Stimulated activated naive CD8-positive, alpha-beta T cell treated with anti-CD3 and anti-CD28 coated beads, Interleukin-15, Interleukin-2, amounts not matched to agents 100 U/mL and 50 U/mL, for 24 hours (primary cell): ENCODE measurements at regions not wholly inside any gene's neighbourhood (a gene's known extent, or its start where the extent isn't known, plus 50 kb on each side); places are given as distances from the start of the nearest gene placed in this dataset.
"Not testable (repeated sequence)": the region's sequence is repeated elsewhere in the genome, so short reads cannot be mapped to it uniquely, and the experiment has no call there.

Source experiments
- ATAC-seq: fragments of 150-1000 bp; cut with Tn5 transposase; one replicate; pipeline ENCODE4 v1.10.0; 2021
- DNase-seq: peaks from one replicate; pipeline ENCODE4 v3.0.0; 2021

DNA sequence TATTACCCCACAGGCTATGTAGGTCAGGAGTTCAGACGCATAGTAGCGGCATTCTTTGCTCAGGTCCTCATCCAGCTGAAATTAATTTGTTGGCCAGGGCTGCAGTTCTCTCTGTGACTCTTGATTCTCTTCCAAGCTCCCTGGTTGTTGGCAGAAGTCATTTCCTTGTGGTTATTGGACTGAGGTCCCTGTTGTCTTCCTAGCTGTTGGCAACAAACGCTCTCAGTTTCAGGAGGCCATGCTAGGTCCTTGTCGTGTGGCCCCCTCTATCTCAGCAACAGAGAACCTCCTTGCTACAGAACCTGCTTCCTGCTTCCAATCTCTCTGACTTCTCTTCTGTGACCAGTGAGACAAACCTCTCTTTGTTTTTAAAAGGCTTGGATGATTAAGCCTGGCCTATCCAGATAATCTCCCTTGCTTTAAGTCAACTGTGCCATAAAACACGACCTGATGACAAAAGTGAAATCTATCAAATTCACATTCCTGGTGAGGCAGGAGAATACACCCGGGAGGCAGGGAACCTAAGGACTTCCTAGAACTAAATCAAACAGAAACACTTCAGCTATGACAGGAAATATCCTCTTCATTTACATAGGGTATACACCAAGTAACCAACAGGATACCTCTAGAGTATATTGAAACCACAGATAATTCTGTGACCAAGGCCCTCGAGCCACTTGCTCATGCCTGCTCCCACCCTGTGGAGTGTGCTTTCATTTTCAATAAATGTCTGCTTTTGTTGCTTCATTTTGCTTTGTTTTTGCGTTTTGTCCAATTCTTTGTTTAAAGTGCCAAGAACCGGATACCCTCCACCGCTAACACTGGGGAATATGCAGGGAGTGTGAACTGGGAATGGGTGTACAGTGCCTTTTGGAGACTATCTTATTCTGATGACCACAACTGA, 196.0 kb downstream of the BTBD3 start:
- ATAC-seq (no peak), DNase-seq (no peak)

GRCh38 chr20:12129114-12129513, 211.4 kb downstream of the BTBD3 start:
- ATAC-seq, DNase-seq: not testable (repeated sequence)

- DNase-seq, ATAC-seq: not testable (repeated sequence)
These were observed 211.8 kb downstream of the BTBD3 start for GRCh38 chr20:12129532-12129931.

- DNase-seq (no peak), ATAC-seq (no peak)
These were observed 213.1 kb downstream of the BTBD3 start for GRCh38 chr20:12130781-12131180.

DNA sequence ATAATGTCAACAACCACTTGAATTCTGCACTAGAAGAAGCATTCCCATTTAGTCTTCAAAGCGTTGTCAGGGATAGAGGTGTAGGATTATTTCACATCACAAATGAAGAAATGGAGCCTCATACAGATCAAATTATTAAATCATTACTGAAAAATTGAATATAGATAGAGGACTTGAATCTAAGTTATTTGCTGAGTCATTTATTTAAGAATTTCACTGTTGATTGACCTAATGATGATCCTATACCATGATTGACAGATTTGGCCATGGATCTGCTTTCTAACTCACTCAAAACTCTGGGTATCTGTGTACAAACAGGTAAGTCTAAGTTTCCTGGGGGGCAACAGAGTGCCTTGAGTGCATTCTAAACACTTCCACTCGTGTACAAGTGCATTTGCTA, 215.9 kb downstream of the BTBD3 start:
- no peak for DNase-seq
- no peak for ATAC-seq

GRCh38 chr20:12145951-12146350, 228.3 kb downstream of the BTBD3 start:
- not testable (repeated sequence) for ATAC-seq, DNase-seq

DNA sequence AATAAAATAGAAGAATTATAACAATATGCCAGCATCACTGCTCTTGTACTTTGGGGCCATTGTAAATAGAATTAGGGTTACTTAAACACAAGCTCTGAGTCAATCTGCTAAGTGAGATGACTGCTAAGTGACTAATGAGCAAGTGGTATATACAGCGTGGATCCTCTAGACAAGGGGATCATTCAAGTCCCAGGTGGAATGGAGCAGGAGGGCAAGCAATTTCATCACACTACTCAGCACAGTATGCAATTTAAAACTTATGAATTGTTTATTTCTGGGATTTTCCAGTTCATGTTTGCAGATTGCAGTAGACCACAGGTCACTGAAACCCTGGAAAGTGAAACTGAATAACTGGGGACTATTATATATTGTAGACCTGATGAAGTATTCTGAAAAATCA, 235.3 kb downstream of the BTBD3 start:
- ATAC-seq (no peak), DNase-seq (no peak)

- no peak for ATAC-seq
These were observed 235.9 kb downstream of the BTBD3 start for GRCh38 chr20:12153628-12154027.

GRCh38 chr20:12156252-12156651, 238.6 kb downstream of the BTBD3 start:
- DNase-seq (no peak), ATAC-seq (no peak)

More at GRCh38 chr20:12153628-12154027, 235.9 kb downstream of the BTBD3 start:
- DNase-seq, result no peak

- ATAC-seq (no peak), DNase-seq (no peak)
These were observed 241.6 kb downstream of the BTBD3 start for GRCh38 chr20:12159261-12159660.

DNA sequence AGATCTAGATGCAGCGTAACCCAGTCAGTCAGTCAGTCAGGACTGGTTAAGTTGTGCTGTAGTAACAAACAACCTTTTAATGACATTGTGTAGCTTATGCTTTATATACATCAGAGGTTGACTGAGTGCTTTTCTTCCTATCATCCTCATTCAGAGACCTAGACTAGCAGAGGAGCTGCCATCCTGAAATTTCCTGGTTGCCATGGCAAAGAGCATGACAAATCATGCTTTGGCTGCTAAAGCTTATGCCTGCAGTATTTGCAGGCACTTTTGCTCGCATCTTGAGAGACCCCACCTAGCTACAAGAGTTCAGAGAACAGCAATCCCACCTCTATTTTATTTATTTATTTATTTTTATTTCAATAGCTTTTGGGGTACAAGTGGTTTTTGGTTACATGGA, 244.0 kb downstream of the BTBD3 start:
- ATAC-seq (no peak), DNase-seq (no peak)

DNA sequence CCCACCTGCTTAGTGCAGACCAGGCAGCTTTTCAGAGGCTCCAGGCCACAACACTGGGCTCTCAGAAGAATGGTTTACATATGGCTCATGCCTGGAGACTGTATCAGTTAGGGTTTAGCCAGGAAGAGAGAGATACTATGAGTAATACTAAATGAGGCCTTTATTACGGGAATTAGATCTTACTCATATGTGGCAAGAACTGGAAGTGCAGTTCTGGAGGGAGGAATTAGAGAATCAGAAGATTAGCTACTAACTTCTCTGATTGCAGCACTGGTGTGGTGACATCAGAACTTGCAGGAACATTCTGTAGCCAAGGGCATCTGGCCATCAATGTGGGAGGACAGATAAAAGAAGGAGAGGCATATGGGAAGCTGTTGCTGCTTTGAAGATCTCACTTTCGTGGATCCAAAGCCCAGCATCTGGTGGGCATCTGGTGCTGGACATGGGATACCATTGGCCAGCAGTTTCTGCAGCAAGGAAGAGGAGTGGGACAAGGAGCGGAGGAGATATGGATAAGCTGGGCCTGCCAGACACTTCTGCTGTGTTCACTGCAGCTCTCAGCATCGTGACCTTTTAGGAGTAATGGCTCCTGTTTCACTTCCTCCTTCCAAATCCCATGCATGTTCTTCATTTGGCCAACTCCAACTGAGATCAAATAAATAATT, 248.5 kb downstream of the BTBD3 start:
- no peak for ATAC-seq
- no peak for DNase-seq

GRCh38 chr20:12170406-12170805, 252.7 kb downstream of the BTBD3 start:
- DNase-seq, result no peak
- no peak for ATAC-seq

GRCh38 chr20:12171923-12172524, 254.3 kb downstream of the BTBD3 start:
- no peak for ATAC-seq
- no peak for DNase-seq

DNA sequence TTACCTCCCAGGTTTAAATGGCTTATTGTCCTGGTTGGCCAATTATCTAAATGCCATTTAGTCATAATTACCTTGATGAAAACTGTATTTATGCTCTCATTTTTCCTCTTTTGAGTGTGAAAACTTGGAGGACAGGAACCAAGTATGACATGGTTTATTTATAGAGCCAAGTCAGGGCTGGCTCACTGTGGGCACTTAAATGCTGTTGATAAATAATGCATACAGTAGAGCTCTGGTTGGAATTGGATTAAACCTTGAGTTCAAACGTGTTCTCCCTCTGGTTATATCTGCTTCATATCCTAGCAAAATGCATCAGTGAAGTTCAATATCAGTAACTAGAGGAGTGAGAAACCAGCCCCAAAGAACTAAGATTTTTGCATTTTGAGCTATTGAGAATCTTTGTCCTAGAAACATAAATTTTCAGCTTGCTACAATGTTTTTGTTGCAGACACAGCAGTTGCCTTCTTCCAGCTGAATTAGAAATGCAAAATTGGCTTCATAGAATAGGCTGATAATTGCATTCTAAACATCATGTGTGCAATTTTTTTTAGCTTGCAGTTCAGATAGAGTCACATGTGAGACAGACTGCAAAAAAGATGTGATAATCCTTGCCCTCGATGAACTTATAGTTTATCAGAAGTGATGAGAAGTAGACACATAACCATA, 255.8 kb downstream of the BTBD3 start:
- no peak for ATAC-seq

GRCh38 chr20:12175538-12175937, 257.8 kb downstream of the BTBD3 start:
- ATAC-seq, result no peak
- no peak for DNase-seq

More for the DNA sequence above, 255.8 kb downstream of the BTBD3 start:
- no peak for DNase-seq

GRCh38 chr20:12177657-12178293, 260.1 kb downstream of the BTBD3 start:
- ATAC-seq (no peak), DNase-seq (no peak)

- no peak for ATAC-seq
These were observed 262.0 kb downstream of the BTBD3 start for GRCh38 chr20:12179692-12180091.

GRCh38 chr20:12180107-12180661, 262.5 kb downstream of the BTBD3 start:
- DNase-seq, result no peak
- no peak for ATAC-seq

More at GRCh38 chr20:12179692-12180091, 262.0 kb downstream of the BTBD3 start:
- DNase-seq, result no peak

GRCh38 chr20:12198281-12198680, 280.6 kb downstream of the BTBD3 start:
- DNase-seq (no peak), ATAC-seq (no peak)

DNA sequence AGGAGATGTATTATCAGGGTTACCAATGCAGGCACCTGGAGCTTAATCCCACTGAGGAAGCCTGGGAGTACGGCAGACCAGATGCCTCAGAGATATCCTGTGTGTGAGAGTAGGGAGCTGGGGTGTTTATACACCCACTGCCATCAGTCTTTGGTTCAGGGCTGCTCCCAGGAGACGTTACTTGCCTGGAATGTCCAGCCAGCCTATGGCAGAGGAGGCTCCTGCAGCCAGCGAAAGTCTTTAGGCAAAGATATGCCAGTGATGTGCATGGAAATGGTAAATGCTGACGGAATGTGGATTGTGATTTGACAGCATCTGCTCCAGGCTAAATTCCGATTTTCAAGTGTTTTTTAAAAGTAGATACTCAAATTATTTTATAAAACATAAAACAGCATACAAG, 282.0 kb downstream of the BTBD3 start:
- ATAC-seq (no peak), DNase-seq (no peak)
